Pancreas (tissue), 10 donors: ENCODE measurements at regions not wholly inside any gene's neighbourhood (a gene's known extent, or its start where the extent isn't known, plus 50 kb on each side); places are given as distances from the start of the nearest gene placed in this dataset.

Source experiments
- ATAC-seq, 4 donors: fragments of 200-7000 bp; cut with Tn5 transposase; one replicate each; pipeline versions ENCODE4 v1.8.0 to v1.9.1; 2020; ENCODE audit warnings: mild to moderate bottlenecking in 4 of 4, moderate library complexity in 4 of 4
- DNase-seq, 6 donors: peaks; one replicate each; pipeline ENCODE4 v3.0.0-alpha.2; 2020
- FAIRE-seq: peaks from 2 replicates; lab custom pipeline; 2012; peaks lifted over from hg19 to GRCh38; lab: Jason Lieb, UNC
- H3K27ac ChIP-seq, 4 donors: fragments of 200-600 bp; sonication (generic); 1 replicate in 3 of 4; 2 replicates in 1 of 4; pipeline versions ENCODE4 v1.5.0 to v1.8.0; 2020
- H3K27me3 ChIP-seq, 4 donors: fragments of 200-600 bp; one replicate each; pipeline ENCODE4 v1.8.0; 2021
- H3K36me3 ChIP-seq, 3 donors: fragments of 200-600 bp; sonication (generic) in 1 of 3; one replicate each; pipeline versions ENCODE4 v1.5.0 to v1.8.0; 2020 to 2021
- H3K4me1 ChIP-seq, 3 donors: fragments of 200-600 bp; one replicate each; pipeline ENCODE4 v1.8.0; 2021
- H3K4me3 ChIP-seq, 4 donors: fragments of 200-600 bp; sonication (generic) in 2 of 4; one replicate each; pipeline versions ENCODE4 v1.5.0 to v1.8.0; 2020 to 2021
- H3K9me3 ChIP-seq, 4 donors: fragments of 200-600 bp; one replicate each; pipeline ENCODE4 v1.8.0; 2021
- CTCF ChIP-seq, 4 donors: fragments of 200-600 bp; sonication (generic) in 3 of 4; IDR thresholded peaks; one replicate each; pipeline versions ENCODE4 v1.5.0 to v1.8.0; 2021; ENCODE audit warnings: antibody characterized with exemption in 4 of 4
- WGBS, 2 donors: extraction: QIAGEN DNeasy Blood & Tissue Kit; methylation state at CpG; one replicate each; pipeline ENCODE4 v1.1.7; 2013; 5-methylcytosine and 5-hydroxymethylcytosine counted together
- intact Hi-C, 3 donors: fragments of 100-400 bp; cut with DNase I; formaldehyde crosslinking; loops; one replicate each; pipeline versions ENCODE4 v1.11.1 to v1.14.2; 2022
- donor health status: healthy with polysubstance abuse.
- donor health status: DM: no; HTN: no; CAD: no; lungs with moderate emphysema.
- donor health status: DM: no; HTN: no; CAD: no.
- donor health status: control.
- donor health status: control.
- donor health status: Bipolar disorder and iron deficiency.
- donor health status: DM: yes; HTN: yes; CAD: no.
- donor health status: DM: no; HTN: no; CAD: no.
- donor health status: DM: no; HTN: no; CAD: no.
- donor health status: DM: yes; HTN: yes; CAD: no.

DNA sequence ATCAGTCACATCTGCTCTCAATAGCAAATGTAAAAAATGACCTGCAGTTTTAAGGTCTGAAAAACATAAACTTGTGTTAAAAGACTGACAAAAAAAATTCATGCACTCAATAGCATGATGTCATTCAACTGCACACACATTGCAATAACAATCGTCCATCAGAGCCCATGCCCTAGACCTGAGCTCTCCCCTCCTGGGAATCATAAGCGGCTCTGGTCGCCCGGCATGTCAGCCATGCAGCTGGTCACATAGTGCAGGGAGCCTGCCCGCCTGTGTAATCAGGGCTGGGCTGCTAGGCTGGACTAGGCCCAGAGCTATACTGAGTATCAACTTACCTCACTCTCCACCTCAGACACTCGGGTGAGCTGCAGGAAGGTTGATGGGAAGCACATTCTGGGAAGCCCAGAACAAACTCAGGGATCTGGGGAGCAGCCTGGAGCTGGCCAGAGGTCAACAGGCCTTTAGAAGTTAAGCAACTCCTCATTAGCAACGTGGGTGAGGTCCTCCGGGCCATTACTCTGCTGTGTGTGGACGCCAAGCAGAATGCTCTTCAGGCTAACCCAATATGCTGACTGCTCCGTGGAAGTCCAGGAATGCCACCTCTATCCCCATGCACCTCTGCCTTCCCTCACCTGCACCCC is 165.5 kb downstream of the TTC32 start:
- H3K36me3 ChIP-seq: no peaks in the 10 kb centered on the region
- H3K4me1 ChIP-seq: no peaks in the 10 kb centered on the region
- 80 to 81% methylated on average over 10 of the region's 10 CpGs for WGBS, 2 donors
- intact Hi-C loops: no loop called here
- H3K27me3 ChIP-seq: no peaks in the 10 kb centered on the region
- DNase-seq: no peak
- peak in 1 of 4 donors; percentile 32 for ATAC-seq
- no peaks in the 10 kb centered on the region for H3K9me3 ChIP-seq
- no peak overlapping the region for H3K27ac ChIP-seq
- no peak for TF ChIP-seq CTCF (IDR thresholded peaks at IDR 0.05)
- no peak for FAIRE-seq
- no peak overlapping the region for H3K4me3 ChIP-seq

DNA sequence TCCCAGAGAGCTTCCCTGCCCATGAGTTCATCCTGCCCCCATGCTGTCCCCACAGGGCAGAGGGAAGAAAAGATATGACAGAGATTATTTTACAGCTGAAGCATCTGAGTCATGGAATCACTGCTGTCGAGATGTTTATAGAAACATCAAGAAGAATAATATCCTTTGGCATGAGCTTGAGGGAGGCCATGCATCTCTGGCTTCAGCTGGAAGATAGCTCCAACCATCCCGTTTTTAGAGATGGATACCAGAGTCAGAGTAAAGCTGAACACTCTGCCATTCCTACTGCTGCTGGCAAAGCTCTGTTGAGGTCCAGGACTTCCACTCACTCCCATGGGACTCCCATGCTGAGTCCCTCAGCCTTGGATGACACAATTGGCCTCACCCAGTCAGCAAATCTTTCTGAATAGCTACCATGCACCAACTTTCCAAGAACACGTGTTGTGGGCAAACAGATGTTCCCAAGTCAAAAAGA is 167.8 kb downstream of the TTC32 start:
- TF ChIP-seq CTCF (IDR thresholded peaks at IDR 0.05): no peak
- DNase-seq (no peak), ATAC-seq (no peak), FAIRE-seq (no peak)
- H3K4me1 ChIP-seq: no peaks in the 10 kb centered on the region
- H3K36me3 ChIP-seq: no peaks in the 10 kb centered on the region
- 42 to 74% methylated on average over 3 of the region's 3 CpGs for WGBS, 2 donors
- intact Hi-C loops: no loop called here
- no peaks in the 10 kb centered on the region for H3K9me3 ChIP-seq
- no peak overlapping the region for H3K4me3 ChIP-seq
- no peak overlapping the region for H3K27ac ChIP-seq
- no peaks in the 10 kb centered on the region for H3K27me3 ChIP-seq

DNA sequence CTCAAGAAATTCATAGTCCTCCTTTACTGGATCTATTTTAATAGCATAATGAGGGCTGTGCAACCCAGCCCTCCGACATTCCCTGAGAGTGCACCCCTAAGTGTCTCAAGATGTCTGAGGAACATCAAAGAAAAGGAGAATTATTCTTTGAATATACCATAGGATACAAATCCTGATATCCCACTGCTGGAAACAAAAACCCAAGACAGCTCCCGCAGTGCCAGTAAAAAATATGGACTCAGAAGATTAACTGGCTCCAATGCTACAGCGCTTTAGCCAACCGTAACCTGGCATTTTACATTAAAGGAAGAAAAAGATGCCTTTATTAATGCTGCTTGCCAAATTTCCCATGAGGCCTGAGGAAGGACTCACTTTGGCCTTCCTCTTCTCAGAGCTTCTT is 168.4 kb downstream of the TTC32 start:
- intact Hi-C loops: no loop called here
- DNase-seq (no peak), FAIRE-seq (no peak), ATAC-seq (no peak)
- Histone ChIP-seq H3K9me3 (no peaks in the 10 kb centered on the region), H3K27me3 (no peaks in the 10 kb centered on the region), H3K36me3 (no peaks in the 10 kb centered on the region), H3K27ac (no peak overlapping the region), H3K4me3 (no peak overlapping the region), H3K4me1 (no peaks in the 10 kb centered on the region)
- no peak for TF ChIP-seq CTCF (IDR thresholded peaks at IDR 0.05)
- 97% methylated on average over 4 of the region's 4 CpGs for WGBS, 2 donors

- intact Hi-C loops: no loop called here
- no peaks in the 10 kb centered on the region for H3K27me3 ChIP-seq
- no peak overlapping the region for H3K27ac ChIP-seq
- DNase-seq (no peak), FAIRE-seq (no peak), ATAC-seq (no peak)
- H3K4me1 ChIP-seq: no peaks in the 10 kb centered on the region
- WGBS, 2 donors: 83 to 84% methylated on average over 2 of the region's 2 CpGs
- no peaks in the 10 kb centered on the region for H3K9me3 ChIP-seq
- no peaks in the 10 kb centered on the region for H3K36me3 ChIP-seq
- no peak overlapping the region for H3K4me3 ChIP-seq
- no peak for TF ChIP-seq CTCF (IDR thresholded peaks at IDR 0.05)
Observed at GRCh38 chr2:19732255-19732654, 169.5 kb downstream of the TTC32 start.

DNA sequence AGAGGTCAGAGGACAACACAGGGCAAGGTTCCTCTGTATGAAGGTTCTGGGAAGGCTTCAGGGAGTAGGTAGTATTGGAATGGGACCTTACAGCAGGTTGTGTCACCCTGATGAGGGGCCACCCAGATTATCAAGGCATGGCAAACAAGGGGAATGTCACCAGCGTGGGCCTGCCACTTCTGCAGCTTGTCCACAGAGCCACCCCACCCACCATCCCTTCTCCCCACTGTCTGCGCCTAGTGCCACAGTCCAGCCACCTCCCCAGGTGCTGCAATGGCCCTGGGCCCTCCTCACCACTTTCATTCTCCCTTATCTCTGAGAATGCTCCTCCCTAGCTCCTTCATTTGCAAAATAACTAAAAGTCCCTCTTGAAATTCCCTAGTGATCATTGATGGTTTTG is 170.3 kb downstream of the TTC32 start:
- Histone ChIP-seq H3K4me3 (no peak overlapping the region), H3K4me1 (no peaks in the 10 kb centered on the region), H3K9me3 (no peaks in the 10 kb centered on the region), H3K27me3 (no peaks in the 10 kb centered on the region), H3K27ac (no peak overlapping the region), H3K36me3 (no peaks in the 10 kb centered on the region)
- no peak for ATAC-seq
- WGBS, 2 donors: 79 to 83% methylated on average over 2 of the region's 2 CpGs
- no peak for FAIRE-seq
- TF ChIP-seq CTCF (IDR thresholded peaks at IDR 0.05): no peak
- DNase-seq: no peak
- intact Hi-C loops: no loop called here
